Right kidney (tissue), 1 donor: ENCODE measurements at regions not wholly inside any gene's neighbourhood (a gene's known extent, or its start where the extent isn't known, plus 50 kb on each side); places are given as distances from the start of the nearest gene placed in this dataset.
"Not testable (repeated sequence)": the region's sequence is repeated elsewhere in the genome, so short reads cannot be mapped to it uniquely, and the experiment has no call there.

ENCODE experiments used
- DNase-seq: peaks from one replicate; pipeline ENCODE4 v3.0.0-alpha.2; 2016

DNA sequence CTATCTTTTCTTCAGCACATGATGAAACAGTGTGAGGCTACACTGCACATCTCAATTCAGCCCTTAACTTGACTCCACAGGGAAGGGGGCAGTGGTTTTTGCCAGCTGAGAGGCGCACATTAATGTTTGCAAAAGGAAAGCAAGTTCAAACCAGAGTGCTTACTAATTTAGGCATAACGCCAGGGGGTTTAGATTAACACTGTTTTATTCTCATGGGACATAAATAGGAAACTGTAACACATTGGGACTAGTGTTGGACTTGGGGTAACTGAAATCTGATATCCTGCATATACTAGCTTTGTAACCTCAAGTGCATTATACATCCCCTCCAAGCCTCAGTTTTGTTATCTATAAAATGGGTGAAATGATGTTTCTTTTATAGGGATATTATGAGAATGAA, 821.2 kb upstream of the ID2 start:
- no peak for DNase-seq

GRCh38 chr2:7861910-7862702, 819.8 kb upstream of the ID2 start:
- DNase-seq: no peak

- DNase-seq: no peak
Observed at GRCh38 chr2:7866104-7866503, 815.8 kb upstream of the ID2 start.

DNA sequence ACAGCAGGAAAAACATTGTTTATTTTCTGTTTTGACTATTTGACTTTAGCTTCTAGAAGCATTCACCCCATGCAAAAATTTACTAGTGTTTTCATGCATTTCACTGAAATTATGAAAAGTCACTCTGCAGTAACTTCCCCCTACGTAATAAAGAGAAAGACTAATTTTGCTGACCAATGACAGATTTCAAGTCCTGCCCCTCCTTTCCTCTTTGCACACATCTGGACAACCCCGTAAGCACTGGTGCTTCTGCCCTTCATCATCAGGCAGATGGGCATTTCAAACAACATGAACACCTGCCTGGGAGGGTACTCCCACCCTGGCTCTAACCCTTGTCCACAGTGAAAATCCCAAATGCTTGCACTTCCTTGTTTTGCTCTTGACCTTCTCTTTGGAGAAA, 815.0 kb upstream of the ID2 start:
- no peak for DNase-seq

DNA sequence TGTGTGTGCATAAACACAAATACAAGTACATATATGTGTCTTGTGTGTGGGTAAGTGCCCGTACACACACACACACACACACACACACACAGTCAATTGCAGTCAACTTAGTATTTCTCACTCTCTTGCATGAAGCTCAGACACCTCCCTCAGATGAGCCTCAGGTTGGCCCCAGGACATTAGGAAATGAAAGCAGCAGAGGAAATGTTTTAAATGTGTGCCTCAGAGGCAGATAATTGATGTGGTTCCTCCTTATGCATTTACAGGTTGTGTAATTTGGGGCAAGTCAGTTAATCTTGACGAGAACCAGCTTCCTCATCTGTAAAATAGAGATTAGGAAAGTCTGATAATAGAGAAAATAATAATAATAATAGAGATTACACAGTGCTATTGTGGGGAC, 814.0 kb upstream of the ID2 start:
- no peak for DNase-seq

GRCh38 chr2:7868836-7869235, 813.0 kb upstream of the ID2 start:
- DNase-seq: no peak

DNA sequence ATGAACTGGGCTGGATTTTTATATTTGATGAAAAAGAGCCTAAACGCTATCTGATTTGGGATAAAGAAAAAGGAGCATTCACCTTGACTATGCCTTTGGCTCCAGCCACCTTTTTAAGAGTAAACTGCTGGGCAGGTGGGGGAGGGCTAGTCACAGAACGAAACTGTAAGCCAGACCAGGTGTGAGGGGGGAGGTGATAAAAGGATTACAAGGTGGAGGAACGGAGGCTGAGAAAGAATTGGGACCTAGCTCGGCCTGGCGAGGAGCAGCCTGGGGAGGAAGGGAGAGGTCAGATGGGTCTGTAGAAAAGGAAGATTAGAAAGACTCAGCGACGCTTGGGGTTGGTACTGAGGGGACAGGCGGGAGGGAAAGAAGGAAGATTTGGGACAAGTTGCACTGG, 805.4 kb upstream of the ID2 start:
- DNase-seq: not testable (repeated sequence)

GRCh38 chr2:7878266-7878665, 803.6 kb upstream of the ID2 start:
- DNase-seq: not testable (repeated sequence)

DNA sequence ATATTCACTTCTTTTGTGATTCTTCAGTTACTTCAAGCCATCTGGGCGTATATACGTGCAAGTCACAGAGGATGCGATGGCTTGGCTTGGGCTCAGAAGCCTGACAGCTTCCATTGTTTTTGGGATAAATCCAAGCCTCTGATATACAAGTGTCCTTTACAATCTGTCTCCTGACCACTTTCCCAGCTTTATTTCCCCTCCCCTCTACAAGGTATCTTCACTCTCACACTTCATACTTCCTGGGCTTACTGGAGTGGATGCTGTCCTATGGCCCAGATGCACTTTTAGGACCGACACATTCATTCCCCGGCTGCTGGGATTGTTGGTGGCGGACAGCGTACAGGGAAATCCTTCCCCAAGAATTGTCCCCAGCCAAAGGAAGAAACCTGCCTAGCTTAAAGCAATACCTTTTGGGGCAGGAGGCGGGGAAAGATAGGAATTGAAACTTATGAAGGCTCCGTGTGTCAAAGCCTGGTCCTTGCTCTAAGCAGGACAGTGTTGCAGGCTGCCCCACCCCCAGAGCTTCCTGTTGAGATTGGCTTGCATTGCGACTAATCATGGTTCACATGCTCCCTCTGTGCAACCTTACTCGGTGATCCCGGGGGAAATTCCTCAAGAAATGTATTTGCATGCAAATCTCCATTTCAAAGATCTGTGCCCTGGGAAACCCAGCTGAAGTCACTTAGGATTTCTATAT, 802.9 kb upstream of the ID2 start:
- DNase-seq: no peak

DNA sequence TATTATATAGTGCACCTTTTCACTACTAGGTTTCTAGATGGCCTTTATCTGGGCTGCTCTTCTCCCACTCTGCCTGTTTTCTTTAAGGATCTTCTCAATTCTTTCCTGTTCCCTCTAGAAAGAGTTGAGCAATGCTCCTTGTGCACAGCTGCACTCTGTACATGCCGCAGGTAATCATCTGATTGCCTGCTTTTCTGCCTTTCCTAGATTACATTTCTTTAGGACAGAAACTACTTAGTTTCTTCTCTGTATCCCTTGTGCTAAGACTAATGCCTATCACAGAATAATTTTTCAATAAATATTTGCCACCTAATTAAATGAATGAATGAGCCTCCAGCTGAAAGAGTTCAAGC, 802.4 kb upstream of the ID2 start:
- no peak for DNase-seq

- DNase-seq: no peak
Observed at GRCh38 chr2:7880126-7880525, 801.7 kb upstream of the ID2 start.

DNA sequence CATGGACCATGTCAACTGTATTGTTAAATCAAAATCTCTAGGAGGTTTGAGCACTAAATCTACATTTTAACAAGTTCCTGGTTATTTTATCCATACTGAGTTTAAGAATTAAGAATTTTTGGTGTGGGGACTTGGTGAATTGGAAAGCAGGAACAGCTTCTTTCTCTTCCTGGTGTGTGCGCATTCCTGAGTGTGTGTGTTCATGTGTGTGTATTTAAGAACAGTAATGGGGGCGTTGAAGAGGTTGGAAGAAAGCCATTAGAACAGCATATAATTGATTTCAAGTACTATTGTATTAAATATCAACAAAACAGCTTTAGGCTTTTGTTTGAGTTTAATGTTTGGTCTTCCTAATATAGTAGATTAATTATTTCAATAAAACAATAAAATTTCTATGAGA, 801.3 kb upstream of the ID2 start:
- no peak for DNase-seq

DNA sequence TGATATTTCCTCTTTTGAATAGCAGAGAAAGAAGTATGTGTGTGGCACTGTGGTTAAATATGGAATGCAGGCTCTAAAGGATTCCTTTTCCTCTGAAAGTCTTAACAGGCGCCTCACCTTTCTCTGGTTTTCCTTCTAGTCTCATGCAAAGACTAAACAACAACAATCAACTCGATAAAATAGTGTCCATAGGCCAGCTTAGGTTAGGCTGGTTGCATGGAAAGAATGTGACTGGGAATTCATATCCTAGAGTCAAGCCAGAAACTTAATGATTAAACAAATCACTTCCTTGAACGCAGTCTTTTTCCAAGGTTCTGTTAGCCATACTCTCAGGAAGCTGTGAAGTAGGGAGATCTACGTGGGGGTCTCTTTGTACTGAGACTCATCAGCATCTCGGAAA, 800.8 kb upstream of the ID2 start:
- DNase-seq: no peak

DNA sequence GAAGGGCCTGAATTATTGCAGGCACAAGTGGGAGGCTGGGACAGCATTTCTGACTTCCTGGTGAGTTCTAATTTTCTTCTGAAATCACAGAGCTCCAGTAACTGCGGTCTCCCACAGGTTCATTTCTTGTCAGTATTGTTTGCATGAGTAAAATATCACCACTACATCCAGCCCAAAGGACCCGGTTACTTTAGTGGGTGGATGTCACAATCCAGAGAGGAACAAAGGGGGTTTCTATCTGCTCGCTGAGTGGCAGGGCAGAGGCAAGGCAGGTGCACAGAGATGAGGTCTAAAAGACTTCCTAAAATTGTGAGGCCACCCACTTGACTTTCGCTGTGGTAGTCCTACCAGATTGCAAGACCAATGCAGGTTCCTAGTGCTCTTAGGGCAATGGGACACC, 800.4 kb upstream of the ID2 start:
- no peak for DNase-seq

DNA sequence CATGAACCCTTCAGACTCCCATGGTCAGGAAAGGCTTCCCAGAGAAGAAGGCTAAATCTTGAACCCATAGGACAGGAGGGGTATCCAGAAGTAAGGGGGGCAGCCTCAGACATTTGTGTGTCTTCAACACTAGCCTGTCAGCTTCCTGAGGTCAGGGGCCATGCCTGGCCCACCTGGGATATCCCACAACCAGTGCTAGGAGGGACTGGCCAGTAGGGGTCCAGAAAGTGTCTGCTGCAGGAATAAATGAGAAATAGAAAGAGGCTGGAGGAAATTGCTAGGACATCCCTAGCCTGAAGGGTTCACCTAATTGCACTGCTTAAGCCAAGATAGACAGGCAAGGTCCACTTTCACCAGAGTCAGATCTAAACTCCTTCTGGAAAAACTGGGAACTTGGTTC, 799.6 kb upstream of the ID2 start:
- no peak for DNase-seq

DNA sequence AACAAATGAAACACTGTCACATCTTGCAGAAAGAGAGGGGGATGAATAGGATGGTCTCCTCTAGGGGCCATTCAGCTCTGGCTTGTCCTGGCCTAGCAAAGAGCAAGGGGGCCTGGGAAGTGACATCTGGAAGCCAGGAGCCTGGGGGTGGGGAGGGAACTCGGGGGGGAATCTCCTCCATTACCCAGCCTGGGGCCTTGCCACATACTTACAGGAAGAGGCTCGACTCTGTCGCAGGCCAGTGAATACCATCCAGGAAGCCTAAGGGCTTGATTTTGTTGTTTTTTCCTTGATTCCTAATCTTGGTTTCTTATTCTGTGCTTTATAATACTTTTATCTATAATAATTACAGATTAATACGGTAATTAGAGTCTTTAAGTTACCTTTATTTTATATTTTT, 797.5 kb upstream of the ID2 start:
- no peak for DNase-seq

GRCh38 chr2:7886666-7887065, 795.2 kb upstream of the ID2 start:
- DNase-seq: no peak

GRCh38 chr2:7887441-7887840, 794.4 kb upstream of the ID2 start:
- DNase-seq: no peak

- DNase-seq: no peak
Observed at GRCh38 chr2:7888876-7889275, 793.0 kb upstream of the ID2 start.

GRCh38 chr2:7891312-7891711, 790.5 kb upstream of the ID2 start:
- no peak for DNase-seq

DNA sequence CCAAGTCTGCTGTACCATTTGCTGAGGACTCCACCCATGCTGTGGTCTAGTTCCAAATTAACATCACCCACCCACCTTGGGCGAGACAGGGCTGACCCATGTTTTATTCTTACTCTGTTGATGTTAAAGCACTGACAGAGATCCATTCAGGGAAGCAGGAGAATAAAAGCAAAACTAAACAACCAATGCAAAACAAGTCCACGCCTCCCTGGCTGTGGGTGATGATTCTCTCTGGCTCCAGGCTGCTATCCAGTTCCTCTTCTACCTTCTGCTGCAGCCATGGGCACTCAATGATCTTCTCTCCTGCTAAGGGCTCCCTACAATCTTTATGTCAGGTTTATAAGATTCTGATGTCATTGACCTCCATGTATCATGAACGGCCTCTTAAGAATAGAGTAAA, 786.6 kb upstream of the ID2 start:
- no peak for DNase-seq

- DNase-seq: no peak
Observed at GRCh38 chr2:7896940-7897487, 784.8 kb upstream of the ID2 start.

- DNase-seq: no peak
Observed at GRCh38 chr2:7899241-7899640, 782.6 kb upstream of the ID2 start.

- no peak for DNase-seq
Observed at GRCh38 chr2:7899923-7900322, 781.9 kb upstream of the ID2 start.
